ENCODE measurements at regions not wholly inside any gene's neighbourhood (a gene's known extent, or its start where the extent isn't known, plus 50 kb on each side); places are given as distances from the start of the nearest gene placed in this dataset.
A peak's percentile ranks its signal among the peaks of the same experiment; 100 is the strongest.

GRCh38 chr3:106398891-106399600 lies 530.2 kb upstream of the CBLB start:
- Mint-ChIP-seq H3K9me3 (no peaks in the 10 kb centered on the region), H3K4me3 (no peak overlapping the region), H3K4me1 (no peaks in the 10 kb centered on the region), H3K36me3 (peaks cover 1% of the 10 kb centered on the region), H3K27me3 (no peaks in the 10 kb centered on the region), H3K27ac (no peak overlapping the region)

GRCh38 chr3:106399761-106400160 lies 530.9 kb upstream of the CBLB start:
- Mint-ChIP-seq H3K27ac (no peak overlapping the region), H3K9me3 (peaks cover 0 to under 1% (median 0%) of the 10 kb centered on the region in 3 donors), H3K4me3 (no peak overlapping the region), H3K27me3 (no peaks in the 10 kb centered on the region), H3K36me3 (peaks cover 1% of the 10 kb centered on the region), H3K4me1 (peaks cover 0 to 3% (median 3%) of the 10 kb centered on the region in 3 donors)

- H3K9me3 Mint-ChIP-seq, result peaks cover 0 to 4% (median 0%) of the 10 kb centered on the region in 3 donors
- no peak overlapping the region for H3K27ac Mint-ChIP-seq
- no peaks in the 10 kb centered on the region for H3K27me3 Mint-ChIP-seq
- H3K36me3 Mint-ChIP-seq, result peaks cover 1% of the 10 kb centered on the region
- peaks cover 3 to 5% (median 3%) of the 10 kb centered on the region in 3 donors for H3K4me1 Mint-ChIP-seq
- no peak overlapping the region for H3K4me3 Mint-ChIP-seq
Observed at GRCh38 chr3:106401666-106402490, 533.1 kb upstream of the CBLB start.

GRCh38 chr3:106403371-106404145 lies 534.7 kb upstream of the CBLB start:
- Mint-ChIP-seq H3K27ac (no peak overlapping the region), H3K4me1 (peaks cover 3 to 9% (median 3%) of the 10 kb centered on the region in 3 donors), H3K9me3 (peaks cover 0 to 4% (median 0%) of the 10 kb centered on the region in 3 donors), H3K27me3 (no peaks in the 10 kb centered on the region), H3K4me3 (no peak overlapping the region), H3K36me3 (peaks cover 1% of the 10 kb centered on the region)

GRCh38 chr3:106413683-106414082 lies 544.9 kb upstream of the CBLB start:
- Mint-ChIP-seq H3K36me3 (peaks cover 2% of the 10 kb centered on the region), H3K9me3 (peaks cover 0 to 5% (median 1%) of the 10 kb centered on the region in 3 donors), H3K4me3 (no peak overlapping the region), H3K27me3 (no peaks in the 10 kb centered on the region), H3K4me1 (peaks cover 0 to 6% (median 0%) of the 10 kb centered on the region in 3 donors), H3K27ac (no peak overlapping the region)

- Mint-ChIP-seq H3K9me3 (peaks cover 0 to 4% (median 0%) of the 10 kb centered on the region in 3 donors), H3K4me3 (peak overlapping the region in 2 of 4 donors; percentile 74 to 80), H3K27me3 (peaks cover 2% of the 10 kb centered on the region), H3K36me3 (peaks cover 5% of the 10 kb centered on the region), H3K4me1 (peaks cover 27 to 50% (median 31%) of the 10 kb centered on the region in 3 donors), H3K27ac (no peak overlapping the region)
Observed at GRCh38 chr3:106420628-106421027, 551.8 kb upstream of the CBLB start.

GRCh38 chr3:106421426-106421825 lies 552.6 kb upstream of the CBLB start:
- H3K36me3 Mint-ChIP-seq, result peaks cover 5% of the 10 kb centered on the region
- peaks cover 2% of the 10 kb centered on the region for H3K27me3 Mint-ChIP-seq
- H3K27ac Mint-ChIP-seq, result no peak overlapping the region
- peak overlapping the region in 2 of 4 donors; percentile 74 to 80 for H3K4me3 Mint-ChIP-seq
- H3K9me3 Mint-ChIP-seq, result peaks cover 0 to 4% (median 0%) of the 10 kb centered on the region in 3 donors
- H3K4me1 Mint-ChIP-seq, result peaks cover 27 to 50% (median 31%) of the 10 kb centered on the region in 3 donors

GRCh38 chr3:106421909-106422308 lies 553.1 kb upstream of the CBLB start:
- Mint-ChIP-seq H3K4me1 (peaks cover 27 to 50% (median 31%) of the 10 kb centered on the region in 3 donors), H3K4me3 (no peak overlapping the region), H3K27me3 (peaks cover 2% of the 10 kb centered on the region), H3K9me3 (peaks cover 0 to 4% (median 0%) of the 10 kb centered on the region in 3 donors), H3K27ac (no peak overlapping the region), H3K36me3 (peaks cover 5% of the 10 kb centered on the region)

GRCh38 chr3:106423321-106424225 lies 554.8 kb upstream of the CBLB start:
- peaks cover 5% of the 10 kb centered on the region for H3K36me3 Mint-ChIP-seq
- peaks cover 27 to 45% (median 31%) of the 10 kb centered on the region in 3 donors for H3K4me1 Mint-ChIP-seq
- H3K4me3 Mint-ChIP-seq, result no peak overlapping the region
- peaks cover 2% of the 10 kb centered on the region for H3K27me3 Mint-ChIP-seq
- no peak overlapping the region for H3K27ac Mint-ChIP-seq
- H3K9me3 Mint-ChIP-seq, result peaks cover 0 to 4% (median 0%) of the 10 kb centered on the region in 3 donors

- H3K27me3 Mint-ChIP-seq, result peaks cover 2% of the 10 kb centered on the region
- H3K36me3 Mint-ChIP-seq, result peaks cover 5% of the 10 kb centered on the region
- peaks cover 0 to 4% (median 0%) of the 10 kb centered on the region in 3 donors for H3K9me3 Mint-ChIP-seq
- H3K27ac Mint-ChIP-seq, result no peak overlapping the region
- no peak overlapping the region for H3K4me3 Mint-ChIP-seq
- peaks cover 24 to 42% (median 28%) of the 10 kb centered on the region in 3 donors for H3K4me1 Mint-ChIP-seq
Observed at GRCh38 chr3:106425026-106425425, 556.2 kb upstream of the CBLB start.

- peaks cover 2% of the 10 kb centered on the region for H3K27me3 Mint-ChIP-seq
- H3K27ac Mint-ChIP-seq, result no peak overlapping the region
- peaks cover 17 to 33% (median 20%) of the 10 kb centered on the region in 3 donors for H3K4me1 Mint-ChIP-seq
- no peak overlapping the region for H3K4me3 Mint-ChIP-seq
- H3K36me3 Mint-ChIP-seq, result peaks cover 3% of the 10 kb centered on the region
- peaks cover 0 to 2% (median 0%) of the 10 kb centered on the region in 3 donors for H3K9me3 Mint-ChIP-seq
Observed at GRCh38 chr3:106425916-106426315, 557.1 kb upstream of the CBLB start.

- Mint-ChIP-seq H3K4me1 (peaks cover 11 to 17% (median 12%) of the 10 kb centered on the region in 3 donors), H3K36me3 (no peaks in the 10 kb centered on the region), H3K27ac (no peak overlapping the region), H3K4me3 (no peak overlapping the region), H3K9me3 (no peaks in the 10 kb centered on the region), H3K27me3 (no peaks in the 10 kb centered on the region)
Observed at GRCh38 chr3:106428565-106428994, 559.8 kb upstream of the CBLB start.

GRCh38 chr3:106431721-106432120 lies 562.9 kb upstream of the CBLB start:
- no peaks in the 10 kb centered on the region for H3K27me3 Mint-ChIP-seq
- H3K36me3 Mint-ChIP-seq, result no peaks in the 10 kb centered on the region
- no peak overlapping the region for H3K4me3 Mint-ChIP-seq
- H3K9me3 Mint-ChIP-seq, result no peaks in the 10 kb centered on the region
- no peaks in the 10 kb centered on the region for H3K4me1 Mint-ChIP-seq
- H3K27ac Mint-ChIP-seq, result no peak overlapping the region
